ENCODE measurements at regions not wholly inside any gene's neighbourhood (a gene's known extent, or its start where the extent isn't known, plus 50 kb on each side); places are given as distances from the start of the nearest gene placed in this dataset.

GRCh38 chr13:91112201-91112923 lies 235.1 kb upstream of the MIR17HG start:
- ChIA-PET RAD21 (ENCODE audit: low non-redundant PET in 1 of 2, low total read pairs in 2 of 2, uncharacterized antibody in 2 of 2, unreplicated experiment in 2 of 2) (no interaction called here), POLR2A (no interaction called here), CTCF (no interaction called here)
- intact Hi-C loops (cut with micrococcal nuclease): no loop called here
- H3K9ac ChIP-seq (ENCODE audit: low read length): no peak overlapping the region
- no peak for TF ChIP-seq CBX3 (IDR thresholded peaks at IDR 0.05; ENCODE audit: low read depth)
- BruUV-seq (replicated peaks): no TSS peak
- no peak overlapping the region for H3K27ac ChIP-seq (ENCODE audit: low read depth, low read length)
- no peak for DNase-seq (ENCODE audit: low read depth, low spot score)
- H3K79me2 ChIP-seq (ENCODE audit: insufficient read depth, low read length): no peaks in the 10 kb centered on the region
- H2AFZ ChIP-seq (ENCODE audit: low read depth, low read length, poor library complexity, severe bottlenecking): no peak overlapping the region
- no peaks in the 10 kb centered on the region for H3K4me1 ChIP-seq (ENCODE audit: control insufficient read depth in 1 of 2, insufficient read depth in 2 of 2, low read length in 2 of 2)
- H3K4me3 ChIP-seq (replicated peaks in 1 of 2; ENCODE audit: low read depth in 1 of 2, low read length in 2 of 2): no peak overlapping the region
- H3K36me3 ChIP-seq (ENCODE audit: control insufficient read depth in 1 of 2, insufficient read depth in 2 of 2, low read length in 2 of 2): no peaks in the 10 kb centered on the region
- no peaks in the 10 kb centered on the region for H4K20me1 ChIP-seq (ENCODE audit: insufficient read depth)
- H3K9me2 ChIP-seq (ENCODE audit: insufficient read depth): no peaks in the 10 kb centered on the region
- no peak overlapping the region for H3K4me2 ChIP-seq (ENCODE audit: low read length)
- H3K9me3 ChIP-seq (ENCODE audit: control insufficient read depth in 1 of 2, insufficient read depth in 1 of 2, low read depth in 1 of 2, low read length in 2 of 2): peaks cover 0 to 8% of the 10 kb centered on the region in 2 experiments; a peak in 1 of 4 replicates
- no peak for ATAC-seq
- peaks cover 15% of the 10 kb centered on the region for H3K27me3 ChIP-seq (ENCODE audit: insufficient read depth, low read length)

DNA sequence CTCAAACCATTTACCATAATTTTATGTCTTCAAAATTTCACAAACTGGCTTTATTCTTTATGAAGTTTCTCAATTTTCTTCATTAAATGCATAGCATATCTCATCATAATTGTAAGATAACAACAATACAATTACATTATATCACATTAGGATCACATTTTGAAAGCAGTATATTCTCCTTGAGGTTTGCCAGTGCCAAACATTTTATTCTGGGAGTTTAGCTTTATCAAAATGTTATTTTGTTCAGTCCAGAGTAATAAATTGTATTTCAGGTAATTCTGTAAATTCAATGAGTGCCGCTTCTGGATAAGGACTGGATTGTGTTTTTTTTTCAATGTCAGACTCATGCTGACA lies 234.6 kb upstream of the MIR17HG start:
- Histone ChIP-seq H3K36me3 (ENCODE audit: control insufficient read depth in 1 of 2, insufficient read depth in 2 of 2, low read length in 2 of 2) (no peaks in the 10 kb centered on the region), H3K79me2 (ENCODE audit: insufficient read depth, low read length) (no peaks in the 10 kb centered on the region), H3K9me3 (ENCODE audit: control insufficient read depth in 1 of 2, insufficient read depth in 1 of 2, low read depth in 1 of 2, low read length in 2 of 2) (peaks cover 0 to 8% of the 10 kb centered on the region in 2 experiments; a peak in 1 of 4 replicates), H4K20me1 (ENCODE audit: insufficient read depth) (no peaks in the 10 kb centered on the region), H3K27me3 (ENCODE audit: insufficient read depth, low read length) (peaks cover 15% of the 10 kb centered on the region), H2AFZ (ENCODE audit: low read depth, low read length, poor library complexity, severe bottlenecking) (no peak overlapping the region), H3K4me2 (ENCODE audit: low read length) (no peak overlapping the region), H3K9ac (ENCODE audit: low read length) (no peak overlapping the region), H3K9me2 (ENCODE audit: insufficient read depth) (no peaks in the 10 kb centered on the region), H3K27ac (ENCODE audit: low read depth, low read length) (no peak overlapping the region), H3K4me3 (replicated peaks in 1 of 2; ENCODE audit: low read depth in 1 of 2, low read length in 2 of 2) (no peak overlapping the region), H3K4me1 (ENCODE audit: control insufficient read depth in 1 of 2, insufficient read depth in 2 of 2, low read length in 2 of 2) (no peaks in the 10 kb centered on the region)
- no peak for TF ChIP-seq ZBTB33 (IDR thresholded peaks at IDR 0.05; ENCODE audit: extremely low read depth, insufficient replicate concordance, low read length)
- TF ChIP-seq EZH2 (IDR thresholded peaks at IDR 0.05): no peak
- TF ChIP-seq TCF7L2 (IDR thresholded peaks at IDR 0.05; ENCODE audit: borderline replicate concordance, extremely low read depth, insufficient read depth, insufficient read length): no peak
- no peak for TF ChIP-seq EGR1 (IDR thresholded peaks at IDR 0.05; ENCODE audit: low read depth)
- no peak for TF ChIP-seq POLR2A (IDR thresholded peaks at IDR 0.05; ENCODE audit: borderline replicate concordance, extremely low read depth, insufficient read depth, insufficient read length)
- TF ChIP-seq SIN3A (IDR thresholded peaks at IDR 0.05; ENCODE audit: low read depth): no peak
- TF ChIP-seq, protein P1, sequence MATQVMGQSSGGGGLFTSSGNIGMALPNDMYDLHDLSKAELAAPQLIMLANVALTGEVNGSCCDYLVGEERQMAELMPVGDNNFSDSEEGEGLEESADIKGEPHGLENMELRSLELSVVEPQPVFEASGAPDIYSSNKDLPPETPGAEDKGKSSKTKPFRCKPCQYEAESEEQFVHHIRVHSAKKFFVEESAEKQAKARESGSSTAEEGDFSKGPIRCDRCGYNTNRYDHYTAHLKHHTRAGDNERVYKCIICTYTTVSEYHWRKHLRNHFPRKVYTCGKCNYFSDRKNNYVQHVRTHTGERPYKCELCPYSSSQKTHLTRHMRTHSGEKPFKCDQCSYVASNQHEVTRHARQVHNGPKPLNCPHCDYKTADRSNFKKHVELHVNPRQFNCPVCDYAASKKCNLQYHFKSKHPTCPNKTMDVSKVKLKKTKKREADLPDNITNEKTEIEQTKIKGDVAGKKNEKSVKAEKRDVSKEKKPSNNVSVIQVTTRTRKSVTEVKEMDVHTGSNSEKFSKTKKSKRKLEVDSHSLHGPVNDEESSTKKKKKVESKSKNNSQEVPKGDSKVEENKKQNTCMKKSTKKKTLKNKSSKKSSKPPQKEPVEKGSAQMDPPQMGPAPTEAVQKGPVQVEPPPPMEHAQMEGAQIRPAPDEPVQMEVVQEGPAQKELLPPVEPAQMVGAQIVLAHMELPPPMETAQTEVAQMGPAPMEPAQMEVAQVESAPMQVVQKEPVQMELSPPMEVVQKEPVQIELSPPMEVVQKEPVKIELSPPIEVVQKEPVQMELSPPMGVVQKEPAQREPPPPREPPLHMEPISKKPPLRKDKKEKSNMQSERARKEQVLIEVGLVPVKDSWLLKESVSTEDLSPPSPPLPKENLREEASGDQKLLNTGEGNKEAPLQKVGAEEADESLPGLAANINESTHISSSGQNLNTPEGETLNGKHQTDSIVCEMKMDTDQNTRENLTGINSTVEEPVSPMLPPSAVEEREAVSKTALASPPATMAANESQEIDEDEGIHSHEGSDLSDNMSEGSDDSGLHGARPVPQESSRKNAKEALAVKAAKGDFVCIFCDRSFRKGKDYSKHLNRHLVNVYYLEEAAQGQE (IDR thresholded peaks at IDR 0.05; ENCODE audit: low read depth): no peak
- no peak for TF ChIP-seq CEBPB (IDR thresholded peaks at IDR 0.05; ENCODE audit: low read depth)
- no peak for TF ChIP-seq ATF3 (IDR thresholded peaks at IDR 0.05)
- TF ChIP-seq FOSL1 (IDR thresholded peaks at IDR 0.05; ENCODE audit: low read depth): no peak
- TF ChIP-seq SP1 (IDR thresholded peaks at IDR 0.05; ENCODE audit: low read depth): no peak
- TF ChIP-seq JUND (IDR thresholded peaks at IDR 0.05): no peak
- TF ChIP-seq SRF (IDR thresholded peaks at IDR 0.05; ENCODE audit: low read depth): no peak
- no peak for TF ChIP-seq CBX3 (IDR thresholded peaks at IDR 0.05; ENCODE audit: low read depth)
- BruUV-seq (replicated peaks): no TSS peak
- ChIA-PET POLR2A (no interaction called here), CTCF (no interaction called here), RAD21 (ENCODE audit: low non-redundant PET in 1 of 2, low total read pairs in 2 of 2, uncharacterized antibody in 2 of 2, unreplicated experiment in 2 of 2) (no interaction called here)
- ATAC-seq: no peak
- no peak for DNase-seq (ENCODE audit: low read depth, low spot score)
- intact Hi-C loops (cut with micrococcal nuclease): no loop called here

Data from HCT116 (cell line).